Stomach (tissue), 8 donors: ENCODE measurements at regions not wholly inside any gene's neighbourhood (a gene's known extent, or its start where the extent isn't known, plus 50 kb on each side); places are given as distances from the start of the nearest gene placed in this dataset.

Source experiments
- DNase-seq, 2 donors: peaks; one replicate each; pipeline versions ENCODE4 v3.0.0 to v3.0.0-alpha.2; 2013 to 2019
- H3K27ac ChIP-seq, 5 donors: fragments of 200-600 bp in 4 of 5; sonication (generic) in 4 of 5; one replicate each; pipeline ENCODE4 v1.5.1; 2013 to 2019; ENCODE audit warnings: mild to moderate bottlenecking in 1 of 5, moderate library complexity in 1 of 5
- H3K27me3 ChIP-seq, 3 donors: fragments of 200-600 bp; sonication (generic); one replicate each; pipeline ENCODE4 v1.5.1; 2017 to 2019; ENCODE audit warnings: mixed run types in 1 of 3
- H3K36me3 ChIP-seq, 4 donors: fragments of 200-600 bp; sonication (generic); 1 replicate in 3 of 4; 2 replicates in 1 of 4; pipeline ENCODE4 v1.5.1; 2016 to 2019
- H3K4me1 ChIP-seq, 4 donors: fragments of 200-600 bp; sonication (generic); one replicate each; pipeline ENCODE4 v1.5.1; 2016 to 2019
- H3K4me3 ChIP-seq, 4 donors: fragments of 200-600 bp; sonication (generic) in 3 of 4; one replicate each; pipeline ENCODE4 v1.5.1; 2016 to 2019; ENCODE audit warnings: mild to moderate bottlenecking in 1 of 4
- H3K9me3 ChIP-seq, 4 donors: fragments of 200-600 bp; sonication (generic); one replicate each; pipeline ENCODE4 v1.5.1; 2016 to 2019
- EP300 ChIP-seq: sonication (generic); formaldehyde crosslinking; IDR thresholded peaks from one replicate; pipeline ENCODE4 v1.6.1; 2017; ENCODE audit warnings: antibody characterized with exemption
- POLR2A ChIP-seq, 4 donors: fragments of 450-650 bp; IDR thresholded peaks; one replicate each; pipeline ENCODE4 v1.6.1; 2016; ENCODE audit warnings: antibody characterized with exemption in 4 of 4, control low read depth in 2 of 4, mild to moderate bottlenecking in 1 of 4, moderate library complexity in 1 of 4
- POLR2AphosphoS5 ChIP-seq, 3 donors: sonication (generic); formaldehyde crosslinking; IDR thresholded peaks; one replicate each; pipeline ENCODE4 v1.6.1; 2016; ENCODE audit warnings: antibody characterized with exemption in 3 of 3
- WGBS, 5 donors: extraction: QIAGEN DNeasy Blood & Tissue Kit in 3 of 5; methylation state at CpG; one replicate each; pipeline versions ENCODE4 v1.1.5 to v1.1.7; 2013 to 2018; 5-methylcytosine and 5-hydroxymethylcytosine counted together
- intact Hi-C: fragments of 100-400 bp; cut with DNase I; formaldehyde crosslinking; loops from one replicate; pipeline ENCODE4 v1.15.1; 2023; ENCODE audit warnings: low total_unique reads
- TF ChIP-seq, protein P1 (sequence below), 7 experiments: fragments of 450-650 bp in 4 of 7; fragments of 200-600 bp in 3 of 7; sonication (generic) in 3 of 7; IDR thresholded peaks; one replicate each; pipeline ENCODE4 v1.5.1; 2016 to 2019; ENCODE audit warnings: antibody characterized with exemption in 7 of 7, control low read depth in 2 of 7, mild to moderate bottlenecking in 1 of 7
- donor health status: healthy with polysubstance abuse.
- donor health status: Bipolar disorder and iron deficiency.
- donor health status: healthy.

DNA sequence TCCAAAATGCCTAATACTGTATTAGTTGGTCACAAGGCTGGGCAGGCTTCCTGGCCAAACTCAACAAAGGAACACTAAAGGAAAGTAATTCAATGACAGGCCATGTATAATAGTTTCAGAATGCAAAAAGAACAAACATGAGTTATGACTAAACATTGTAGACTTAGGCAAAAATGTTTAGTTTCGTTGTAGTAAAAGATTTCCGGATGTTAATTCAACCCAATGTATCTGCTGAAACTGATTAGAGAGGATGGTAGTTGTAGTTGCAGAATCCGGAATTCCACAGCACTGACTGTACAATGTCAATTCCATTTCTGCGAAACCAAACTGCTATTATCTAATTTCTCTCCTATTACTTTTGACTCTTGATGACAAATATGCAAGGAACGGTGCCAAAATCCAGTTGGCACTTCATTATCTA is 117.9 kb upstream of the FST start:
- intact Hi-C loops: no loop called here
- H3K27me3 ChIP-seq: no peaks in the 10 kb centered on the region
- no peaks in the 10 kb centered on the region for H3K4me1 ChIP-seq
- no peak for DNase-seq
- 76 to 88% (median 80%) methylated on average over 5 of the region's 5 CpGs for WGBS, 5 donors
- H3K9me3 ChIP-seq: no peaks in the 10 kb centered on the region
- TF ChIP-seq, protein P1, sequence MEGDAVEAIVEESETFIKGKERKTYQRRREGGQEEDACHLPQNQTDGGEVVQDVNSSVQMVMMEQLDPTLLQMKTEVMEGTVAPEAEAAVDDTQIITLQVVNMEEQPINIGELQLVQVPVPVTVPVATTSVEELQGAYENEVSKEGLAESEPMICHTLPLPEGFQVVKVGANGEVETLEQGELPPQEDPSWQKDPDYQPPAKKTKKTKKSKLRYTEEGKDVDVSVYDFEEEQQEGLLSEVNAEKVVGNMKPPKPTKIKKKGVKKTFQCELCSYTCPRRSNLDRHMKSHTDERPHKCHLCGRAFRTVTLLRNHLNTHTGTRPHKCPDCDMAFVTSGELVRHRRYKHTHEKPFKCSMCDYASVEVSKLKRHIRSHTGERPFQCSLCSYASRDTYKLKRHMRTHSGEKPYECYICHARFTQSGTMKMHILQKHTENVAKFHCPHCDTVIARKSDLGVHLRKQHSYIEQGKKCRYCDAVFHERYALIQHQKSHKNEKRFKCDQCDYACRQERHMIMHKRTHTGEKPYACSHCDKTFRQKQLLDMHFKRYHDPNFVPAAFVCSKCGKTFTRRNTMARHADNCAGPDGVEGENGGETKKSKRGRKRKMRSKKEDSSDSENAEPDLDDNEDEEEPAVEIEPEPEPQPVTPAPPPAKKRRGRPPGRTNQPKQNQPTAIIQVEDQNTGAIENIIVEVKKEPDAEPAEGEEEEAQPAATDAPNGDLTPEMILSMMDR (IDR thresholded peaks at IDR 0.05): no peak
- TF ChIP-seq POLR2A (IDR thresholded peaks at IDR 0.05) (no peak), EP300 (no peak)
- H3K4me3 ChIP-seq: no peak overlapping the region
- H3K27ac ChIP-seq: no peak overlapping the region
- no peaks in the 10 kb centered on the region for H3K36me3 ChIP-seq

DNA sequence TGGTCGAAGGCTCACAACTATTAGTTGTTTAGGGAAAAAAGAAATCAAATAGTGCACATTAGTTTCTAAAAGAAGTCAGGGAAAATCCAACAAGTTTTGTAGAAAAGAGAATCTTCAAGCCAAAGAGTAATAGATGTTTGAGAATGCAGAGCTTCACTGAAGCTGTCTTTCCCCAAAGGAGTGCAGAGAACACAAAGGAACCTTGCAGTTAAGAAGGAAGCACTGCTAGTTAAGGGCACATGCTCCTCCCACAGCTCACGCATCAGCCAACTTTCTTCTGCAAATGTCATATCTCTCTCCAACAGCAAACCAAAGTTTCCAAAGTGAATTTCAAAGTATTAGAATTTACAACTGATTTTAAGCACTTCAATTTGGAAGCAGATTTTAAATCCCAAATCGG is 116.4 kb upstream of the FST start:
- Histone ChIP-seq H3K27me3 (no peaks in the 10 kb centered on the region), H3K4me1 (no peaks in the 10 kb centered on the region), H3K27ac (no peak overlapping the region), H3K4me3 (no peak overlapping the region), H3K9me3 (no peaks in the 10 kb centered on the region), H3K36me3 (no peaks in the 10 kb centered on the region)
- 53 to 73% (median 66%) methylated on average over 3 of the region's 3 CpGs for WGBS, 5 donors
- no peak for TF ChIP-seq POLR2A (IDR thresholded peaks at IDR 0.05)
- TF ChIP-seq, protein P1 (IDR thresholded peaks at IDR 0.05): no peak
- no peak for TF ChIP-seq EP300
- no peak for TF ChIP-seq POLR2AphosphoS5 (IDR thresholded peaks at IDR 0.05)
- intact Hi-C loops: no loop called here
- peak in 1 of 2 donors; percentile 21 for DNase-seq

DNA sequence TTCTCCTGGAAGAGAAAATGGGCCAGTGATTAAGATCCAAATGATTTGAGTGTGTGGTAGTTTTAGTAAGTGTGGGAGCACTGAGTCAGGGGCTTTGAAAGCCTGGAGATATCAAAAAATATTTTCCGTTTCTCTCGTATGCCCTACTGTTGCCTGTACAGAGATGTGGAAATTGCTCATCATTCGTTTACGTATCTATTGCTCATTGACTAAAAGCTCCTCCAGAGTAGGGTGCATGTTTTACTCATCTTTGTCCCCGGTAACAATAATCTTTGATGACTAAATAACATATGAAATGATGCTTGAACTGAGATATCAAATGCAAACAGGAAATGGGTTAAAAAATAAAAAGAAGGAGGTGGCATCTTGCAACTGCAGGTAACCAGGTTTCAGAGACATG is 114.2 kb upstream of the FST start:
- no peaks in the 10 kb centered on the region for H3K9me3 ChIP-seq
- WGBS, 5 donors: 83 to 89% (median 85%) methylated on average over 5 of the region's 5 CpGs
- DNase-seq: no peak
- H3K4me3 ChIP-seq: no peak overlapping the region
- no peaks in the 10 kb centered on the region for H3K4me1 ChIP-seq
- H3K36me3 ChIP-seq: no peaks in the 10 kb centered on the region
- intact Hi-C loops: no loop called here
- no peaks in the 10 kb centered on the region for H3K27me3 ChIP-seq
- TF ChIP-seq EP300: no peak
- TF ChIP-seq, protein P1 (IDR thresholded peaks at IDR 0.05): no peak
- no peak overlapping the region for H3K27ac ChIP-seq

DNA sequence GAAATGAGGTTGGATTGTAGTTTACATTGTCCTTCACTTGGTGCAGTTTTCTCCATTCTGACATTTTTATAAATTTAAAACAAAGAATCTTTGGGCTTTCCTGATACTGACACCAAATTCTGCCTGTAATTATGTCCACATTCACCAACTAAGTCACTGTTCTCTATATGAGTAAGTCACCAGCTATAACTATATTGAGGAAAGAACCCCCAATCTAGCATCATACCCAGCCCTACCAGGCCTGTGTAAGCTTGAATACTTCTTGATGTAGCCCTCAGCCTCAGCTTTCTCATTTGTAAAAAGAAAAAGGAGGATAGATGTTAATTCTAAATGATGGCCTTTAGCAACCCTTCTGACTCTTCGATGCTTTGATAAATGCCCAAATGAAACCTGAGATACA is 112.7 kb upstream of the FST start:
- no peak for TF ChIP-seq POLR2AphosphoS5 (IDR thresholded peaks at IDR 0.05)
- TF ChIP-seq, protein P1 (IDR thresholded peaks at IDR 0.05): no peak
- no peak for TF ChIP-seq POLR2A (IDR thresholded peaks at IDR 0.05)
- no peak for TF ChIP-seq EP300
- WGBS, 5 donors: 92 to 100% (median 95%) methylated on average over 1 of the region's 1 CpG
- H3K4me1 ChIP-seq: no peaks in the 10 kb centered on the region
- H3K27me3 ChIP-seq: no peaks in the 10 kb centered on the region
- intact Hi-C loops: no loop called here
- no peak for DNase-seq
- H3K9me3 ChIP-seq: no peaks in the 10 kb centered on the region
- no peaks in the 10 kb centered on the region for H3K36me3 ChIP-seq
- no peak overlapping the region for H3K27ac ChIP-seq
- no peak overlapping the region for H3K4me3 ChIP-seq
